PC-3 (cell line): ENCODE measurements at regions not wholly inside any gene's neighbourhood (a gene's known extent, or its start where the extent isn't known, plus 50 kb on each side); places are given as distances from the start of the nearest gene placed in this dataset.
"Not testable (repeated sequence)": the region's sequence is repeated elsewhere in the genome, so short reads cannot be mapped to it uniquely, and the experiment has no call there.

Experiments used
- ATAC-seq: fragments of 200-7000 bp; cut with Tn5 transposase; 2 replicates; pipeline ENCODE4 v1.9.1; 2020; ENCODE audit warnings: mild to moderate bottlenecking, moderate library complexity
- BruUV-seq: library from RNA; stranded (reverse); fragments of 400-500 nt; replicated peaks from 2 replicates; lab custom pipeline; 2021; lab: Mats Ljungman, UMichigan
- CTCF ChIA-PET: fragments of 300-600 bp; sonication (Branson Sonifier 250); formaldehyde crosslinking; loops from one replicate; lab custom pipeline; 2022; ENCODE audit warnings: antibody characterized with exemption; lab: Charles Lee
- POLR2A ChIA-PET: fragments of 300-600 bp; sonication (Branson Sonifier 250); formaldehyde crosslinking; loops from one replicate; lab custom pipeline; 2022; ENCODE audit warnings: antibody characterized with exemption; ENCODE audit not compliant: unreplicated experiment; lab: Charles Lee
- DNase-seq: peaks from one replicate; pipeline ENCODE4 v3.0.0-alpha.2; 2015
- H2AFZ ChIP-seq: fragments of 300-600 bp; sonication (generic); 2 replicates; pipeline ENCODE4 v1.6.0; 2016; ENCODE audit warnings: antibody characterized with exemption, low read length
- H3F3A ChIP-seq: fragments of 300-600 bp; sonication (generic); one replicate; pipeline ENCODE4 v1.6.0; 2017; ENCODE audit warnings: antibody characterized with exemption, low read length, control low read depth, mild to moderate bottlenecking; ENCODE audit not compliant: unreplicated experiment
- H3K27ac ChIP-seq: fragments of 300-600 bp; sonication (generic); 2 replicates; pipeline ENCODE4 v1.5.1; 2016; ENCODE audit warnings: mild to moderate bottlenecking, low read length
- H3K27me3 ChIP-seq: fragments of 300-600 bp; sonication (generic); 2 replicates; pipeline ENCODE4 v1.6.1; 2016; ENCODE audit warnings: low read length, mixed read lengths
- H3K36me3 ChIP-seq: fragments of 300-600 bp; sonication (generic); 2 replicates; pipeline ENCODE4 v1.6.1; 2016; ENCODE audit warnings: low read depth, mixed run types, low read length, mixed read lengths
- H3K4me1 ChIP-seq: fragments of 300-600 bp; sonication (generic); 2 replicates; pipeline ENCODE4 v1.5.1; 2016; ENCODE audit warnings: low read length; ENCODE audit not compliant: insufficient read depth
- H3K4me2 ChIP-seq: fragments of 300-600 bp; sonication (generic); 2 replicates; pipeline ENCODE4 v1.6.0; 2016; ENCODE audit warnings: low read length
- H3K4me3 ChIP-seq: fragments of 300-600 bp; sonication (generic); 2 replicates; pipeline ENCODE4 v1.5.1; 2016; ENCODE audit warnings: mild to moderate bottlenecking, low read length, mixed read lengths
- H3K79me2 ChIP-seq: fragments of 300-600 bp; sonication (generic); 2 replicates; pipeline ENCODE4 v1.6.1; 2017; ENCODE audit warnings: low read length, mixed read lengths
- H3K9ac ChIP-seq: fragments of 300-600 bp; sonication (generic); 2 replicates; pipeline ENCODE4 v1.6.0; 2016; ENCODE audit warnings: mild to moderate bottlenecking, low read length
- H3K9me2 ChIP-seq: fragments of 300-600 bp; sonication (generic); replicated peaks from 2 replicates; pipeline ENCODE4 v1.6.1; 2016; ENCODE audit warnings: mixed run types, low read length, mixed read lengths
- H3K9me3 ChIP-seq: fragments of 300-600 bp; sonication (generic); 2 replicates; pipeline ENCODE4 v1.6.1; 2016; ENCODE audit warnings: low read length, mixed read lengths
- H4K20me1 ChIP-seq: fragments of 300-600 bp; sonication (generic); 2 replicates; pipeline ENCODE4 v1.6.1; 2016; ENCODE audit warnings: low read length, mixed read lengths
- EZH2 ChIP-seq: fragments of 300-600 bp; sonication (generic); IDR thresholded peaks from one replicate; pipeline ENCODE4 v1.6.1; 2017; ENCODE audit warnings: antibody characterized with exemption, mild to moderate bottlenecking, low read length; ENCODE audit not compliant: unreplicated experiment
- EZH2phosphoT487 ChIP-seq: fragments of 300-600 bp; sonication (generic); IDR thresholded peaks from 2 replicates; pipeline ENCODE4 v1.6.1; 2018; ENCODE audit warnings: mild to moderate bottlenecking, antibody characterized with exemption, low read length, borderline replicate concordance
- intact Hi-C: fragments of 100-400 bp; cut with micrococcal nuclease; formaldehyde crosslinking; loops from 2 replicates; pipeline ENCODE4 v1.9.0; 2023
- TF ChIP-seq, protein P1 (sequence below): fragments of 300-600 bp; sonication (generic); conservative IDR thresholded peaks from 2 replicates; pipeline ENCODE4 v1.5.1; 2017; ENCODE audit warnings: antibody characterized with exemption, low read depth, mild to moderate bottlenecking, low read length

DNA sequence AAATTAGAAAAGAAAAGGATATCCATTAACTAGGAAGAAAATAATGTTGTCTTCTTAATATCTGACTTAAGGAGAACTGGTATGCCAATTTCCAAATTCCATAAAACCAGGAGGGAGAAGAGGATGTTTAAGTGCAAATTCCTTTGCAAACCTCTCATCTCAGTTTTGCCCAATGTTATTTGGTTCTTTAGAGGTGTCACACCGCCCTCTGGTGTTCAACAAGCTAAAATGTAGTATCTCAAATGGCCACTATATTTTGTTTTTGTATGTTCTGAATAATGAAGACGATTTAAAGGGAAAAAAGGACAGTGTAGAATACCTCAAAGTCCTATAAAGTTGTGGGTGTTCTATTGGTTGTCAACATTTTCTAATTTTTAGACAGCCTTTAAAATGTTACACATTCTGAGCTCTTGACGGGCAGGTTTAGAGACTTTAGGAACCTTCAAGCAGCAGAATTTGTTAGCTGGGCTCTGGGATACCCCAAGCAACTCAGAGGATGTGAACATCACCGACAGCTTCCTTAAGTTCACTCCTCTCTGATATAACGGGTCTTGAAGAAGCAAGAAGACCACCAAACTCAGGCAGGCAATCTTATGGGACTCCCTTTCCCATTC is 458.3 kb downstream of the MFSD1 start:
- no TSS peak for BruUV-seq
- intact Hi-C loops, result loop anchor here (1.0 to 10.0 kb wide), 4 partner anchors 342 to 625 kb away; no protein-coding TSS in a partner anchor
- H3K4me1 ChIP-seq, result no peaks in the 10 kb centered on the region
- no peaks in the 10 kb centered on the region for H3K27me3 ChIP-seq
- no peak overlapping the region for H3K9ac ChIP-seq
- TF ChIP-seq, protein P1, sequence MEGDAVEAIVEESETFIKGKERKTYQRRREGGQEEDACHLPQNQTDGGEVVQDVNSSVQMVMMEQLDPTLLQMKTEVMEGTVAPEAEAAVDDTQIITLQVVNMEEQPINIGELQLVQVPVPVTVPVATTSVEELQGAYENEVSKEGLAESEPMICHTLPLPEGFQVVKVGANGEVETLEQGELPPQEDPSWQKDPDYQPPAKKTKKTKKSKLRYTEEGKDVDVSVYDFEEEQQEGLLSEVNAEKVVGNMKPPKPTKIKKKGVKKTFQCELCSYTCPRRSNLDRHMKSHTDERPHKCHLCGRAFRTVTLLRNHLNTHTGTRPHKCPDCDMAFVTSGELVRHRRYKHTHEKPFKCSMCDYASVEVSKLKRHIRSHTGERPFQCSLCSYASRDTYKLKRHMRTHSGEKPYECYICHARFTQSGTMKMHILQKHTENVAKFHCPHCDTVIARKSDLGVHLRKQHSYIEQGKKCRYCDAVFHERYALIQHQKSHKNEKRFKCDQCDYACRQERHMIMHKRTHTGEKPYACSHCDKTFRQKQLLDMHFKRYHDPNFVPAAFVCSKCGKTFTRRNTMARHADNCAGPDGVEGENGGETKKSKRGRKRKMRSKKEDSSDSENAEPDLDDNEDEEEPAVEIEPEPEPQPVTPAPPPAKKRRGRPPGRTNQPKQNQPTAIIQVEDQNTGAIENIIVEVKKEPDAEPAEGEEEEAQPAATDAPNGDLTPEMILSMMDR, result peak; percentile 90
- TF ChIP-seq EZH2 (no peak), EZH2phosphoT487 (no peak)
- H3K27ac ChIP-seq, result no peak overlapping the region
- no peaks in the 10 kb centered on the region for H3F3A ChIP-seq
- H3K9me3 ChIP-seq, result no peaks in the 10 kb centered on the region
- no peaks in the 10 kb centered on the region for H3K9me2 ChIP-seq
- ChIA-PET POLR2A (interaction anchor here (0.6 kb wide), 1 partner anchor 451 kb away, joined by 4 read pairs; no protein-coding TSS in a partner anchor), CTCF (interaction anchor here (0.7 kb wide), 1 partner anchor 1261 kb away, joined by 3 read pairs; no protein-coding TSS in a partner anchor)
- peak; percentile 81 for DNase-seq
- no peak overlapping the region for H3K4me3 ChIP-seq
- no peaks in the 10 kb centered on the region for H3K79me2 ChIP-seq
- H3K4me2 ChIP-seq, result no peak overlapping the region
- H4K20me1 ChIP-seq, result no peaks in the 10 kb centered on the region
- no peaks in the 10 kb centered on the region for H3K36me3 ChIP-seq
- peak; percentile 61 for ATAC-seq
- no peak overlapping the region for H2AFZ ChIP-seq

DNA sequence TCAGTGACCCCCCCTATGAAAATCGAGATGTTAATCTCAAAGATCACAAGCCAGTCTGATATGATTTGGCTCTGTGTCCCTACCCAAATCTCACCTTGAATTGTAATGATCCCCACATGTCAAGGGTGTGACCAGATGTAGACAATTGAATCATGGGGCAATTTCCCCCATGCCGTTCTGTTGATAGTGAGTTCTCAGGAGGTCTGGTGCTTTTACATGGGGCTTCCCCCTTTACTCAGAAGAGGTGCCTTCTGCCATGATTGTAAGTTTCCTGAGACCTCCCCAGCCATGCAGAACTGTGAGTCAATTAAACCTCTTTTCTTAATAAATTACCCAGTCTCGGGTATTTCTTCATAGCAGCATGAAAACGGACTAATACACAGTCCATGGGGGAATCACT is 459.5 kb downstream of the MFSD1 start:
- H4K20me1 ChIP-seq, H3K27ac ChIP-seq, CTCF ChIA-PET, H3K9me2 ChIP-seq, BruUV-seq, H3K4me1 ChIP-seq, H3K36me3 ChIP-seq, H3K9me3 ChIP-seq, POLR2A ChIA-PET, H3K9ac ChIP-seq, H3K4me2 ChIP-seq, H3K4me3 ChIP-seq, H2AFZ ChIP-seq, H3K27me3 ChIP-seq, H3K79me2 ChIP-seq, H3F3A ChIP-seq, ATAC-seq, DNase-seq: not testable (repeated sequence)
- intact Hi-C loops, result loop anchor here (10.0 kb wide), 2 partner anchors 353 to 623 kb away; no protein-coding TSS in a partner anchor

DNA sequence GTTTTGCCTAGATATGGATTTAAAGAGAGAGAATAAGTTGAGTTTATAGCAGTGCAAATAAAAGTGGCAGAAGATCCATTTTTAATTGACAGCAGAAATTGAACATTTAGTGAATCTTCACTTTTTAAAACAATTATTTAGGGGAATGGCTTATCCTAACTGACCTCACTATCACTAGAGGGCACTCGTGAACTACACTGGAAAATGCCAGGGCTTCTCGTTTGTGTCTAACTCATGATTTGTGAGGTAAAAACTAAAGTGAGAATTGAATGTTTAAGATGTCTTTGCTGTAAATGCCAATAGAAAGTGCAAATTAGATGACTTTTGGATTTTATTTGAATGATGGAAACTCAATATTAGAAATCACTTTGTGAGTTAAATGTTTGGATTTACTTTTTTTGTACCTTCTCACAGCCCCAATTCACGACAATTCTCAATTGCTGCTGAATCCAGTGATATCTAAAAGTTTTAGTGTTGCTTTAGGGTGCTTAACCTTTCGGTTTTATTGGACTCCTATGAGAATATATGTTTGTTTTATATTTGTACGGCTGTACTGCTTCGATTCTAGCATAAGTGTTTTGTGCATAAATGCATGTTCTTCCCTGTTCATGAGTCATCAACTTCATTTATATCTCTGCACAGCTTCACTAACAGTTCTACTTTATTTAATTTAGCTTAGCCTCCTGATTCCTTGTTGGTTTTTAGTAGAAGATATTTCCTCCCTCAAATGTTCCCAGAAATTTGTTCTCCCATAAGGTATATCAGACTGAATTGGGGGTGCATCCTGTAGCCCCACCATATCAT is 462.1 kb downstream of the MFSD1 start:
- Histone ChIP-seq H3K4me3 (no peak overlapping the region), H3K4me2 (no peak overlapping the region), H3K36me3 (no peaks in the 10 kb centered on the region), H3K9ac (no peak overlapping the region), H2AFZ (no peak overlapping the region), H3K27me3 (no peaks in the 10 kb centered on the region), H3K9me3 (no peaks in the 10 kb centered on the region), H3K27ac (no peak overlapping the region), H4K20me1 (no peaks in the 10 kb centered on the region), H3K79me2 (no peaks in the 10 kb centered on the region), H3F3A (no peaks in the 10 kb centered on the region), H3K9me2 (no peaks in the 10 kb centered on the region), H3K4me1 (no peaks in the 10 kb centered on the region)
- POLR2A ChIA-PET, result no interaction called here
- ATAC-seq, result peak; percentile 67
- DNase-seq, result peak; percentile 72
- intact Hi-C loops, result loop anchor here (1.0 to 10.0 kb wide), 5 partner anchors 322 to 742 kb away; no protein-coding TSS in a partner anchor
- BruUV-seq, result no TSS peak
- CTCF ChIA-PET, result interaction anchor here (0.6 kb wide), 1 partner anchor 673 kb away, joined by 3 read pairs; no protein-coding TSS in a partner anchor
- TF ChIP-seq, protein P1, result peak; percentile 87
- TF ChIP-seq EZH2phosphoT487, result no peak
